Stimulated activated CD4-positive, alpha-beta T cell treated with anti-CD3 and anti-CD28 coated beads, Interleukin-1b, Interleukin-23, amount 100 ng/mL, for 4 hours (primary cell): ENCODE measurements at regions not wholly inside any gene's neighbourhood (a gene's known extent, or its start where the extent isn't known, plus 50 kb on each side); places are given as distances from the start of the nearest gene placed in this dataset.

Experiments
- DNase-seq, 2 donors: peaks; one replicate each; pipeline ENCODE4 v3.0.0-alpha.2; 2020; ENCODE audit warnings: low read depth in 2 of 2

- DNase-seq, result no peak
Observed at GRCh38 chr3:99542767-99543518, 95.5 kb upstream of the COL8A1 start.

- DNase-seq, result no peak
Observed at GRCh38 chr3:99541181-99541580, 97.2 kb upstream of the COL8A1 start.

- no peak for DNase-seq
Observed at GRCh38 chr3:99537416-99537815, 101.0 kb upstream of the COL8A1 start.

- DNase-seq, result no peak
Observed at GRCh38 chr3:99536555-99537314, 101.7 kb upstream of the COL8A1 start.

GRCh38 chr3:99534951-99535704 is 103.3 kb upstream of the COL8A1 start:
- DNase-seq, result no peak

GRCh38 chr3:99532246-99532645 is 106.1 kb upstream of the COL8A1 start:
- no peak for DNase-seq

- no peak for DNase-seq
Observed at GRCh38 chr3:99529265-99529664, 109.1 kb upstream of the COL8A1 start.

- no peak for DNase-seq
Observed at GRCh38 chr3:99526921-99527320, 111.5 kb upstream of the COL8A1 start.

GRCh38 chr3:99524559-99524958 is 113.8 kb upstream of the COL8A1 start:
- no peak for DNase-seq

GRCh38 chr3:99523431-99524127 is 114.8 kb upstream of the COL8A1 start:
- DNase-seq, result no peak

- no peak for DNase-seq
Observed at GRCh38 chr3:99522147-99522546, 116.2 kb upstream of the COL8A1 start.

GRCh38 chr3:99521551-99521950 is 116.8 kb upstream of the COL8A1 start:
- no peak for DNase-seq

- no peak for DNase-seq
Observed at GRCh38 chr3:99520513-99520912, 117.9 kb upstream of the COL8A1 start.

GRCh38 chr3:99516936-99517335 is 121.5 kb upstream of the COL8A1 start:
- DNase-seq, result no peak

- no peak for DNase-seq
Observed at GRCh38 chr3:99515891-99516290, 122.5 kb upstream of the COL8A1 start.

- DNase-seq, result no peak
Observed at GRCh38 chr3:99509224-99509623, 129.2 kb upstream of the COL8A1 start.

GRCh38 chr3:99508191-99508590 is 130.2 kb upstream of the COL8A1 start:
- no peak for DNase-seq

- no peak for DNase-seq
Observed at GRCh38 chr3:99505646-99506269, 132.6 kb upstream of the COL8A1 start.

- no peak for DNase-seq
Observed at GRCh38 chr3:99505200-99505599, 133.2 kb upstream of the COL8A1 start.

- DNase-seq, result no peak
Observed at GRCh38 chr3:99504258-99504657, 134.1 kb upstream of the COL8A1 start.

GRCh38 chr3:99503350-99503749 is 135.0 kb upstream of the COL8A1 start:
- no peak for DNase-seq
